IPS-15b (cell line): ENCODE measurements at regions not wholly inside any gene's neighbourhood (a gene's known extent, or its start where the extent isn't known, plus 50 kb on each side); places are given as distances from the start of the nearest gene placed in this dataset.
"Not testable (repeated sequence)": the region's sequence is repeated elsewhere in the genome, so short reads cannot be mapped to it uniquely, and the experiment has no call there.

Experiments
- H3K27me3 ChIP-seq: one replicate; pipeline ENCODE4 v1.6.1; 2013; ENCODE audit warnings: low read length; ENCODE audit not compliant: control insufficient read depth, insufficient read depth
- H3K36me3 ChIP-seq: one replicate; pipeline ENCODE4 v1.6.1; 2013; ENCODE audit warnings: low read length; ENCODE audit not compliant: control insufficient read depth, insufficient read depth
- H3K4me1 ChIP-seq: one replicate; pipeline ENCODE4 v1.6.1; 2013; ENCODE audit warnings: mild to moderate bottlenecking, low read length; ENCODE audit not compliant: control insufficient read depth, insufficient read depth
- H3K4me3 ChIP-seq: one replicate; pipeline ENCODE4 v1.5.1; 2013; ENCODE audit warnings: low read depth, low read length
- H3K9ac ChIP-seq: one replicate; pipeline ENCODE4 v1.6.1; 2013; ENCODE audit warnings: low read depth, mild to moderate bottlenecking, low read length
- H3K9me3 ChIP-seq: one replicate; pipeline ENCODE4 v1.6.1; 2013; ENCODE audit warnings: mild to moderate bottlenecking, low read length; ENCODE audit not compliant: control insufficient read depth, insufficient read depth

- H3K27me3 ChIP-seq, result no peaks in the 10 kb centered on the region
- H3K9me3 ChIP-seq, result no peaks in the 10 kb centered on the region
- no peaks in the 10 kb centered on the region for H3K4me1 ChIP-seq
- H3K36me3 ChIP-seq, result no peaks in the 10 kb centered on the region
- no peak overlapping the region for H3K9ac ChIP-seq
- no peak overlapping the region for H3K4me3 ChIP-seq
Measured at GRCh38 chr12:105510526-105510925, 180.0 kb downstream of the C12orf75 start.

GRCh38 chr12:105512861-105513260 is 182.4 kb downstream of the C12orf75 start:
- not testable (repeated sequence) for H3K4me1 ChIP-seq, H3K27me3 ChIP-seq, H3K36me3 ChIP-seq, H3K9ac ChIP-seq, H3K4me3 ChIP-seq, H3K9me3 ChIP-seq

DNA sequence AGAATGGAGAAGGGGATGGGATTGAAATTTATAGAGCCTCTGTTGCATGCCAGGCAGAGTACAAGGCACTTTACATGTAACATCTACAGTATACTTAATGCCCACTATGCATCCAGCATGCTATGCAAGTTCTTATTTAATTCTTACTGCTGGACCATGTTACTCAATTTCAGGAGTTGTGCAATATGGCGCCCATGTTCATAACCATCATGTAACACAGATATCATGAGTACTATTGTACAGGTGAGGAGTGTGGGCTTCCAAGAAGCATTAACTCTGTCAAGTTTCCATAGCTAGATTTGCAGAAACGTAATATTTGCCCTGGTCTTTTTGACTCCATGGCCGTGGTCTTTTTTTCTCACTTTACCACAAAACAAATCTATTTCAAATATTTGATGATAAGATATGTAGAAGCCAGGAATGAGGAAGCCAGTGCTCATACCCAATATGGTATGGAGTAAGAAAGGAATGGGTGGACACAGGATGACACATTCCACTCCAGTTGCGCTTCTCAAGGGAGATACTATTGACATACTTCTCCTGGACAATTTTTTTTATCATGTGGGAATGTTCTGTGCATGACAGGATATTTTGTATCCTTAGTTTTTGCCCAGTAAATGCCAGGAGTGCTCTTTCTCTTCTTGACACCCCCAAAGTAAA is 191.8 kb downstream of the C12orf75 start:
- Histone ChIP-seq H3K4me1 (no peaks in the 10 kb centered on the region), H3K4me3 (no peak overlapping the region), H3K9ac (no peak overlapping the region), H3K27me3 (no peaks in the 10 kb centered on the region), H3K36me3 (no peaks in the 10 kb centered on the region), H3K9me3 (peaks cover 7% of the 10 kb centered on the region)

DNA sequence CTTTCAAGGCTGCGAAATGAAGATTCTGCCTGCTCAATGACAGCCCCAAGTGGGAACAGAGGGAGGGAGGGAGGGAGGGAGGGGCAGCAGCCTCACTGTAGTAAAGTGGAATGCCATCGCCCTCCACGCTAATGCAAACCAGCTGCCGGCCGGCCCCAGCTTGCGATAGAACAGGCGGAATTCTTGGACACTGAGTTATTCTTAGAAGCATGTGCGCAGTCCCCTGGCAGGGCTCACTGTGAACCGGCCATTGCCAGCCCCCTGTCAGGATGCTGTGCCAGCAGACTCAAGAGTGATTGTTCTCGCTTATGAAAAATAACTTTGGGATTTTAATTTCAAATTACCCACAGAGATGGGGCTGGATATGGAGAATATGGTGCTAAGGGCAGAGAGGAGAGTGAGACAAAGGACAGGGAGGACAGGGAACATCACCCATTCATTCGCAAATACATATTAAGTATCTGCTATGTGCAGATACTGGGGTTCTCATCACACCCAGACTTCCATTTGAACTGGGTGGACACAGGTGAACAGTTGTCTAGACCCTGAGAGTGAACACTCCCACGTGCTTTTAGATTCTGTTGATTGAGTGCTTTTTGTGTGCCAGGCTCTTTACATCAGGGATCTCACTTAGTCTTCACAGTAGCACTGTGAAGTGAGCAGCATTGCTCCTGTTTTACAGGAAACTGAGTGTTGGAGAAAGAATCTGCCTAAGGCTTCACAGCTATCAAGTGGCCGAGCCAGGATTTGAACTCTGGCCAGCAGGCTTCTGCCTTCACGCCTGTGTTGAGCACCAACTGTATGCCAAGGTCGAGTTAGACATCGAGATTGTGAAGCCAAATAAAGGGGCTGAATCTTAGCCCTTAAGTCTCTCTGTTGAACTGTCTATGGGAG is 192.9 kb downstream of the C12orf75 start:
- Histone ChIP-seq H3K9me3 (peaks cover 7% of the 10 kb centered on the region), H3K36me3 (no peaks in the 10 kb centered on the region), H3K27me3 (no peaks in the 10 kb centered on the region), H3K9ac (no peak overlapping the region), H3K4me3 (no peak overlapping the region), H3K4me1 (no peaks in the 10 kb centered on the region)

- H3K9me3 ChIP-seq, result peaks cover 2% of the 10 kb centered on the region
- H3K36me3 ChIP-seq, result no peaks in the 10 kb centered on the region
- H3K9ac ChIP-seq, result no peak overlapping the region
- H3K4me1 ChIP-seq, result no peaks in the 10 kb centered on the region
- no peaks in the 10 kb centered on the region for H3K27me3 ChIP-seq
- H3K4me3 ChIP-seq, result no peak overlapping the region
Measured at GRCh38 chr12:105524961-105525360, 194.5 kb downstream of the C12orf75 start.

- Histone ChIP-seq H3K4me1 (no peaks in the 10 kb centered on the region), H3K9me3 (peaks cover 13% of the 10 kb centered on the region), H3K9ac (no peak overlapping the region), H3K4me3 (no peak overlapping the region), H3K27me3 (no peaks in the 10 kb centered on the region), H3K36me3 (no peaks in the 10 kb centered on the region)
Measured at GRCh38 chr12:105534068-105534467, 203.6 kb downstream of the C12orf75 start.

DNA sequence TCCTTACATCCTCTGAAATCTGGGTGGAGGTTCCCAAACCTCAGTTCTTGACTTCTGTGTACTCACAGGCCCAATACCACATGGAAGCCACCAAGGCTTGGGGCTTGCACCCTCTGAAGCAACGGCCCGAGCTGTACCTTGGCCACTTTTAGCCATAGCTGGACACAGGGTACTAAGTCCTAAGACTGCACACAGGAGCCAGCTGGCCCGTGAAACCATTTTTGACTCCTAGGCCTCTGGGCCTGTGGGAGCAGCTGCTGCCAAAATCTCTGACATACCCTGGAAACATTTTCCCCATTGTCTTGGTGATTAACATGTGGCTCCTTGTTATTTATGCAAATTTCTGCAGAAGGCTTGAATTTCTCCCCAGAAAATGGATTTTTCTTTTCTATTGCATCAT is 204.5 kb downstream of the C12orf75 start:
- not testable (repeated sequence) for H3K4me3 ChIP-seq, H3K27me3 ChIP-seq, H3K36me3 ChIP-seq, H3K9ac ChIP-seq, H3K4me1 ChIP-seq
- peaks cover 13% of the 10 kb centered on the region for H3K9me3 ChIP-seq

- Histone ChIP-seq H3K27me3 (no peaks in the 10 kb centered on the region), H3K4me1 (no peaks in the 10 kb centered on the region), H3K36me3 (no peaks in the 10 kb centered on the region), H3K4me3 (no peak overlapping the region), H3K9me3 (peaks cover 12% of the 10 kb centered on the region), H3K9ac (no peak overlapping the region)
Measured at GRCh38 chr12:105538880-105539279, 208.4 kb downstream of the C12orf75 start.

GRCh38 chr12:105539735-105540134 is 209.2 kb downstream of the C12orf75 start:
- Histone ChIP-seq H3K4me3 (no peak overlapping the region), H3K9me3 (peaks cover 5% of the 10 kb centered on the region), H3K27me3 (no peaks in the 10 kb centered on the region), H3K36me3 (no peaks in the 10 kb centered on the region), H3K4me1 (no peaks in the 10 kb centered on the region), H3K9ac (no peak overlapping the region)

DNA sequence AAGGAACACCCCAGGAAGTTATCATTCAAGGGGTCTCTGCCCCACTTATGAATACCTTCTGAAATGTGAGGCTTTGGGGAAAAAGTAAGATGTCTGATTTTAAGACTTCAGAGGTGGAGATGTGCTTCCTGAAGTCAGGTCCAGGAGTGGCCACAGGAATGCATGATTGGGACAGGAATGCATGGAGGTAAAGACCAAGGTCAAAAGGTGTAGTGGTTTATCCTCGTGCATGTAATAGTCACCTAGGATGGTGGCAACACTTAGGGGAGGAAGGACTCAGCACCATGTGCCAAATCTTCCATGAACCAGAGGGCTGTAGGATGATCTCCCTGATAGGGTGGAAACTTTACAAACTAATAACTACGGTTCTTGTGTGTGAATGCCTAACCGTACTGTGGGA is 217.3 kb downstream of the C12orf75 start:
- Histone ChIP-seq H3K36me3 (no peaks in the 10 kb centered on the region), H3K4me1 (no peaks in the 10 kb centered on the region), H3K9me3 (no peaks in the 10 kb centered on the region), H3K9ac (no peak overlapping the region), H3K27me3 (no peaks in the 10 kb centered on the region), H3K4me3 (no peak overlapping the region)

- no peaks in the 10 kb centered on the region for H3K4me1 ChIP-seq
- no peaks in the 10 kb centered on the region for H3K27me3 ChIP-seq
- no peak overlapping the region for H3K4me3 ChIP-seq
- H3K36me3 ChIP-seq, result no peaks in the 10 kb centered on the region
- H3K9me3 ChIP-seq, result no peaks in the 10 kb centered on the region
- no peak overlapping the region for H3K9ac ChIP-seq
Measured at GRCh38 chr12:105548626-105549025, 218.1 kb downstream of the C12orf75 start.

DNA sequence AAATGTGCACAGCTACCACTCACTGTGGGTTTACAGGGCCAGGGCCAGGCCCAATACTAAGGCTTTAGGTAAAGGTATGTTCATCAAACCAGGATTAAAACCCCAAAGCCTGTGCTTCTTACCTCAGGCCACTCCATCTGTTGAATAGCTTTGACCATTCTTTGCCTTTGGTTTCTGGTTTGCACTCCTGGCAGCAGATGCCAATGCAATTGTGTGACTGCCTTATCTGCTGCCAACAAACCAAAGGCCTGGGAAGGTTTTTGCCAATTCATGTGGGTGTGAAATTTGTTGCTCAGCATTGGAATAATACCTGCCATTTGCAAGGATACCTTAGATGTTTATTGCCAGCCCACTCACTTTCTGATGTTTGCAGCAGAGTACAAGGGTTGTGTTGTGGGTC is 221.6 kb downstream of the C12orf75 start:
- Histone ChIP-seq H3K27me3 (no peaks in the 10 kb centered on the region), H3K9me3 (no peaks in the 10 kb centered on the region), H3K9ac (no peak overlapping the region), H3K4me1 (peaks cover 2% of the 10 kb centered on the region), H3K4me3 (no peak overlapping the region), H3K36me3 (no peaks in the 10 kb centered on the region)
